Endothelial cell of umbilical vein (primary cell): ENCODE measurements at regions not wholly inside any gene's neighbourhood (a gene's known extent, or its start where the extent isn't known, plus 50 kb on each side); places are given as distances from the start of the nearest gene placed in this dataset.

Experiments
- BruUV-seq: library from RNA; stranded (reverse); fragments of 400-500 nt; replicated peaks from 2 replicates; lab custom pipeline; 2021; lab: Mats Ljungman, UMichigan
- CTCF ChIA-PET: fragments of 300-600, 350-600 bp; sonication (Branson Sonifier 250); formaldehyde crosslinking; loops from one replicate; lab custom pipeline; 2021; ENCODE audit warnings: antibody characterized with exemption, inconsistent platforms; lab: Charles Lee
- POLR2A ChIA-PET: fragments of 300-600, 350-600 bp; sonication (Branson Sonifier 250); formaldehyde crosslinking; loops from one replicate; lab custom pipeline; 2021; ENCODE audit warnings: antibody characterized with exemption, inconsistent platforms; lab: Charles Lee
- DNase-seq: peaks from one replicate; pipeline ENCODE4 v3.0.0-alpha.2; 2011; ENCODE audit warnings: low read depth, low spot score
- FAIRE-seq: peaks from 2 replicates; lab custom pipeline; 2011; peaks lifted over from hg19 to GRCh38; lab: Jason Lieb, UNC
- H2AFZ ChIP-seq: 2 replicates; pipeline ENCODE4 v1.6.0; 2012; ENCODE audit warnings: low read depth, low read length, control low read depth, inconsistent platforms
- H3K27ac ChIP-seq: 2 replicates; pipeline ENCODE4 v1.5.1; 2011; ENCODE audit warnings: low read depth, mild to moderate bottlenecking, control low read depth, low read length, moderate library complexity; ENCODE audit not compliant: insufficient read depth
- H3K27me3 ChIP-seq, 2 experiments: 2 replicates each; pipeline versions ENCODE4 v1.6.0 to v1.6.1; 2011; ENCODE audit warnings: low read length in 2 of 2, mixed read lengths in 1 of 2; ENCODE audit not compliant: control insufficient read depth in 2 of 2, insufficient read depth in 2 of 2
- H3K36me3 ChIP-seq, 2 experiments: 2 replicates in 1 of 2; 3 replicates in 1 of 2; pipeline ENCODE4 v1.5.1; 2011; ENCODE audit warnings: low read length in 2 of 2, mild to moderate bottlenecking in 1 of 2, moderate library complexity in 1 of 2; ENCODE audit not compliant: control insufficient read depth in 2 of 2, insufficient read depth in 2 of 2; ENCODE audit errors: extremely low read depth in 1 of 2
- H3K4me1 ChIP-seq: 3 replicates; pipeline ENCODE4 v1.5.1; 2011; ENCODE audit warnings: mild to moderate bottlenecking, low read length; ENCODE audit not compliant: control insufficient read depth, insufficient read depth; ENCODE audit errors: extremely low read depth
- H3K4me2 ChIP-seq: 2 replicates; pipeline ENCODE4 v1.6.1; 2011; ENCODE audit warnings: low read length, control low read depth, mixed read lengths; ENCODE audit not compliant: insufficient read depth
- H3K4me3 ChIP-seq, 3 experiments: fragments of 200-600 bp in 1 of 3; sonication (generic), shearing (Covaris generic) in 1 of 3; replicated peaks in 1 of 3; 2 replicates each; pipeline ENCODE4 v1.5.1; 2011 to 2016; ENCODE audit warnings: control low read depth in 3 of 3, low read length in 3 of 3, mild to moderate bottlenecking in 2 of 3, inconsistent platforms in 1 of 3, low read depth in 1 of 3, moderate library complexity in 1 of 3; ENCODE audit not compliant: insufficient read depth in 1 of 3
- H3K79me2 ChIP-seq: 2 replicates; pipeline ENCODE4 v1.6.0; 2012; ENCODE audit warnings: low read length, inconsistent platforms; ENCODE audit not compliant: control insufficient read depth, insufficient read depth
- H3K9ac ChIP-seq: replicated peaks from 2 replicates; pipeline ENCODE3; 2011; ENCODE audit warnings: low read length, control low read depth; ENCODE audit not compliant: insufficient read depth; ENCODE audit errors: extremely low read depth
- H3K9me1 ChIP-seq: replicated peaks from 3 replicates; pipeline ENCODE4 v1.6.0; 2011; ENCODE audit warnings: mild to moderate bottlenecking, low read length; ENCODE audit not compliant: control insufficient read depth, insufficient read depth; ENCODE audit errors: extremely low read depth
- H3K9me3 ChIP-seq: replicated peaks from 2 replicates; pipeline ENCODE4 v1.5.1; 2012; ENCODE audit warnings: low read length, inconsistent platforms; ENCODE audit not compliant: control insufficient read depth, insufficient read depth
- H4K20me1 ChIP-seq: replicated peaks from 2 replicates; pipeline ENCODE3; 2011; ENCODE audit warnings: mild to moderate bottlenecking, low read length; ENCODE audit not compliant: control insufficient read depth, insufficient read depth; ENCODE audit errors: extremely low read depth
- EZH2 ChIP-seq: IDR thresholded peaks from 2 replicates; pipeline ENCODE4 v1.6.1; 2012; ENCODE audit warnings: borderline replicate concordance, low read depth, mild to moderate bottlenecking, moderate library complexity, low read length, inconsistent platforms; ENCODE audit not compliant: severe bottlenecking
- FOS ChIP-seq: IDR thresholded peaks from 2 replicates; pipeline ENCODE4 v1.6.1; 2011; ENCODE audit warnings: mild to moderate bottlenecking, low read length, moderate library complexity, borderline replicate concordance; ENCODE audit not compliant: insufficient read depth
- GATA2 ChIP-seq: IDR thresholded peaks from 2 replicates; pipeline ENCODE4 v1.7.0; 2011; ENCODE audit warnings: low read depth, mild to moderate bottlenecking, moderate library complexity, mixed read lengths, low read length; ENCODE audit not compliant: insufficient read length, insufficient read depth
- JUN ChIP-seq: IDR thresholded peaks from 2 replicates; pipeline ENCODE4 v1.6.1; 2011; ENCODE audit warnings: borderline replicate concordance, low read depth; ENCODE audit not compliant: insufficient read length, insufficient read depth
- MYC ChIP-seq: IDR thresholded peaks from one replicate; pipeline ENCODE4 v1.6.1; 2011; ENCODE audit warnings: mild to moderate bottlenecking, low read depth, low read length
- POLR2A ChIP-seq: IDR thresholded peaks from 2 replicates; pipeline ENCODE4 v1.6.1; 2012; ENCODE audit warnings: low read depth, mild to moderate bottlenecking, control low read depth, low read length
- POLR2AphosphoS5 ChIP-seq: IDR thresholded peaks from 2 replicates; pipeline ENCODE4 v1.6.1; 2012; ENCODE audit warnings: low read depth, mild to moderate bottlenecking, control low read depth, low read length, moderate library complexity; ENCODE audit not compliant: insufficient read depth
- dilution Hi-C: fragments of 300-500 bp; cut with MboI; formaldehyde crosslinking; loops from one replicate; pipeline ENCODE4 v1.15.0; 2019; ENCODE audit warnings: low sequenced_read_pairs; ENCODE audit not compliant: extremely low pct_ligation_motif_present
- intact Hi-C: fragments of 100-400 bp; cut with micrococcal nuclease; formaldehyde crosslinking; loops from one replicate; pipeline ENCODE4 v1.10.0; 2022
- TF ChIP-seq, protein P1 (sequence below), 2 donors: IDR thresholded peaks; 1 replicate in 1 of 2; 2 replicates in 1 of 2; pipeline ENCODE4 v1.5.1; 2011; ENCODE audit warnings: low read length in 2 of 2, mild to moderate bottlenecking in 2 of 2, moderate library complexity in 2 of 2, control low read depth in 1 of 2, inconsistent platforms in 1 of 2, low read depth in 1 of 2; ENCODE audit not compliant: insufficient read depth in 1 of 2; ENCODE audit errors: extremely low read depth in 1 of 2
- TF ChIP-seq, protein P2 (sequence below): IDR thresholded peaks from 2 replicates; pipeline ENCODE4 v1.6.1; 2011; ENCODE audit not compliant: insufficient read depth, insufficient read length

DNA sequence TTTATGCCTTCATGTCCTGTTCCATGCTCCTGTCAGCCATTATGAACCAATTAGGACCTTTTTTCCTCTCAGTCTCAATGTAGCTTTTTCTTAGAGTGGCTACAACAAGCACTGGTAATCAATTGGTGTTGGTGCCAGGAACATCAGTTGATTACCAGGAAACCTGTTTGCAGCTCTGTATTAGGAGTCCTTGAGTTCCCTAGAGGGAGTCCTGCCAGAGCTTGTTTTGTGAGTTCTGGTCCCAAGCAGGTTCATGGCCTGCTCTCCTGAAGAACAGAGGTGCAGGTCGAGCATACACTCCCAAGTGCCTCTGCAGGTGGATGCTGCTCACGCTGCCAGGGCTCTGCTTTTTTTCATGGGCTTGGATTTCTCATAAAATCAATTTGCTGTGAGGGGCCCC is 137.9 kb upstream of the PRR23C start:
- CTCF ChIA-PET = no interaction called here
- H3K27ac ChIP-seq = no peak overlapping the region
- no peak for TF ChIP-seq POLR2AphosphoS5
- TF ChIP-seq, protein P1, sequence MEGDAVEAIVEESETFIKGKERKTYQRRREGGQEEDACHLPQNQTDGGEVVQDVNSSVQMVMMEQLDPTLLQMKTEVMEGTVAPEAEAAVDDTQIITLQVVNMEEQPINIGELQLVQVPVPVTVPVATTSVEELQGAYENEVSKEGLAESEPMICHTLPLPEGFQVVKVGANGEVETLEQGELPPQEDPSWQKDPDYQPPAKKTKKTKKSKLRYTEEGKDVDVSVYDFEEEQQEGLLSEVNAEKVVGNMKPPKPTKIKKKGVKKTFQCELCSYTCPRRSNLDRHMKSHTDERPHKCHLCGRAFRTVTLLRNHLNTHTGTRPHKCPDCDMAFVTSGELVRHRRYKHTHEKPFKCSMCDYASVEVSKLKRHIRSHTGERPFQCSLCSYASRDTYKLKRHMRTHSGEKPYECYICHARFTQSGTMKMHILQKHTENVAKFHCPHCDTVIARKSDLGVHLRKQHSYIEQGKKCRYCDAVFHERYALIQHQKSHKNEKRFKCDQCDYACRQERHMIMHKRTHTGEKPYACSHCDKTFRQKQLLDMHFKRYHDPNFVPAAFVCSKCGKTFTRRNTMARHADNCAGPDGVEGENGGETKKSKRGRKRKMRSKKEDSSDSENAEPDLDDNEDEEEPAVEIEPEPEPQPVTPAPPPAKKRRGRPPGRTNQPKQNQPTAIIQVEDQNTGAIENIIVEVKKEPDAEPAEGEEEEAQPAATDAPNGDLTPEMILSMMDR (IDR thresholded peaks at IDR 0.05; ENCODE audit: extremely low read depth in 1 of 2, insufficient read depth in 1 of 2, low read depth in 1 of 2, low read length in 2 of 2) = no peak
- TF ChIP-seq EZH2 = no peak
- TF ChIP-seq, protein P2, sequence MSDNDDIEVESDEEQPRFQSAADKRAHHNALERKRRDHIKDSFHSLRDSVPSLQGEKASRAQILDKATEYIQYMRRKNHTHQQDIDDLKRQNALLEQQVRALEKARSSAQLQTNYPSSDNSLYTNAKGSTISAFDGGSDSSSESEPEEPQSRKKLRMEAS = no peak
- no peak for TF ChIP-seq JUN
- no peak for TF ChIP-seq GATA2
- no peak for TF ChIP-seq MYC
- TF ChIP-seq FOS = no peak
- no peak for TF ChIP-seq POLR2A
- H3K9me3 ChIP-seq = no peaks in the 10 kb centered on the region
- no peaks in the 10 kb centered on the region for H3K4me1 ChIP-seq
- intact Hi-C loops = no loop called here
- FAIRE-seq (no peak), DNase-seq (no peak)
- POLR2A ChIA-PET = no interaction called here
- no peaks in the 10 kb centered on the region for H3K9me1 ChIP-seq
- dilution Hi-C loops = no loop called here
- H4K20me1 ChIP-seq = no peaks in the 10 kb centered on the region
- H3K27me3 ChIP-seq = no peaks in the 10 kb centered on the region
- no peaks in the 10 kb centered on the region for H3K79me2 ChIP-seq
- BruUV-seq = no TSS peak
- no peak overlapping the region for H3K4me3 ChIP-seq
- no peak overlapping the region for H3K4me2 ChIP-seq
- H3K9ac ChIP-seq = no peak overlapping the region
- H3K36me3 ChIP-seq = no peaks in the 10 kb centered on the region
- no peak overlapping the region for H2AFZ ChIP-seq
